HEK293 (cell line): ENCODE measurements at regions not wholly inside any gene's neighbourhood (a gene's known extent, or its start where the extent isn't known, plus 50 kb on each side); places are given as distances from the start of the nearest gene placed in this dataset.

Experiments
- CTCF ChIA-PET: fragments of 350-600 bp; formaldehyde crosslinking; extraction: SDS; loops from one replicate; lab custom pipeline; 2021; ENCODE audit warnings: antibody characterized with exemption; lab: Yijun Ruan, JAX
- POLR2A ChIA-PET: fragments of 300-600 bp; formaldehyde crosslinking; extraction: SDS; loops from one replicate; lab custom pipeline; 2020; ENCODE audit warnings: antibody characterized with exemption, inconsistent platforms; lab: Yijun Ruan, JAX
- H3K27ac ChIP-seq: fragments of 200-500 bp; sonication (Bioruptor generic); 2 replicates; pipeline ENCODE4 v1.5.1; 2014; ENCODE audit warnings: low read depth, low read length, control low read depth, inconsistent platforms; ENCODE audit errors: extremely low read depth
- H3K36me3 ChIP-seq, 2 experiments: fragments of 200-500 bp in 1 of 2; sonication (Bioruptor generic) in 1 of 2; 1 replicate in 1 of 2; 2 replicates in 1 of 2; pipeline ENCODE4 v1.5.1; 2014 to 2017; ENCODE audit warnings: inconsistent platforms in 2 of 2, low read length in 2 of 2; ENCODE audit not compliant: control insufficient read depth in 2 of 2, insufficient read depth in 1 of 2
- H3K4me1 ChIP-seq: fragments of 200-500 bp; sonication (Bioruptor generic); 2 replicates; pipeline ENCODE4 v1.5.1; 2014; ENCODE audit warnings: mild to moderate bottlenecking, low read length, inconsistent platforms; ENCODE audit not compliant: control insufficient read depth, insufficient read depth
- H3K4me3 ChIP-seq: 2 replicates; pipeline ENCODE4 v1.5.1; 2011; ENCODE audit warnings: low read depth, mild to moderate bottlenecking, control low read depth, low read length, moderate library complexity
- H3K9me3 ChIP-seq: fragments of 200-500 bp; sonication (Bioruptor generic); 2 replicates; pipeline ENCODE4 v1.5.1; 2014; ENCODE audit warnings: low read depth, low read length, inconsistent platforms; ENCODE audit not compliant: control insufficient read depth, insufficient read depth
- ATF2 ChIP-seq: fragments of 450-650 bp; formaldehyde crosslinking; IDR thresholded peaks from 2 replicates; pipeline ENCODE4 v1.5.1; 2016; ENCODE audit warnings: missing biosample characterization, missing genetic modification characterization, low read depth
- HIC1 ChIP-seq: fragments of 450-650 bp; formaldehyde crosslinking; IDR thresholded peaks from 2 replicates; pipeline ENCODE4 v1.5.1; 2016; ENCODE audit warnings: missing biosample characterization, missing genetic modification characterization
- KLF17 ChIP-seq: fragments of 450-650 bp; formaldehyde crosslinking; IDR thresholded peaks from 2 replicates; pipeline ENCODE4 v1.5.1; 2016; ENCODE audit warnings: missing biosample characterization, missing genetic modification characterization
- TSHZ1 ChIP-seq: fragments of 450-650 bp; formaldehyde crosslinking; IDR thresholded peaks from 2 replicates; pipeline ENCODE4 v1.5.1; 2016; ENCODE audit warnings: missing biosample characterization, missing genetic modification characterization, borderline replicate concordance
- ZBTB11 ChIP-seq: fragments of 450-650 bp; formaldehyde crosslinking; conservative IDR thresholded peaks from 2 replicates; pipeline ENCODE4 v1.5.1; 2016; ENCODE audit warnings: low read depth, missing biosample characterization, missing genetic modification characterization
- ZBTB21 ChIP-seq: fragments of 450-650 bp; formaldehyde crosslinking; IDR thresholded peaks from 2 replicates; pipeline ENCODE4 v1.5.1; 2017; ENCODE audit warnings: missing biosample characterization, missing genetic modification characterization
- ZBTB48 ChIP-seq: fragments of 450-650 bp; formaldehyde crosslinking; IDR thresholded peaks from 2 replicates; pipeline ENCODE4 v1.5.1; 2016; ENCODE audit warnings: missing biosample characterization, missing genetic modification characterization
- ZNF121 ChIP-seq: fragments of 450-650 bp; formaldehyde crosslinking; IDR thresholded peaks from 2 replicates; pipeline ENCODE4 v1.5.1; 2016; ENCODE audit warnings: missing biosample characterization, missing genetic modification characterization
- ZNF488 ChIP-seq: fragments of 450-650 bp; formaldehyde crosslinking; IDR thresholded peaks from 2 replicates; pipeline ENCODE4 v1.5.1; 2016; ENCODE audit warnings: missing biosample characterization, missing genetic modification characterization
- ZNF510 ChIP-seq: fragments of 450-650 bp; formaldehyde crosslinking; IDR thresholded peaks from 2 replicates; pipeline ENCODE4 v1.5.1; 2018; ENCODE audit warnings: mild to moderate bottlenecking, missing genetic modification characterization, missing biosample characterization; ENCODE audit not compliant: insufficient replicate concordance
- ZNF658 ChIP-seq: fragments of 450-650 bp; formaldehyde crosslinking; IDR thresholded peaks from 2 replicates; pipeline ENCODE4; 2016; ENCODE audit warnings: missing biosample characterization, missing genetic modification characterization
- ZNF660 ChIP-seq: fragments of 450-650 bp; IDR thresholded peaks from 2 replicates; pipeline ENCODE4 v1.5.1; 2018; ENCODE audit warnings: missing biosample characterization, mild to moderate bottlenecking, missing genetic modification characterization
- ZSCAN16 ChIP-seq: fragments of 450-650 bp; formaldehyde crosslinking; IDR thresholded peaks from 2 replicates; pipeline ENCODE4 v1.5.1; 2016; ENCODE audit warnings: missing biosample characterization, missing genetic modification characterization

- Histone ChIP-seq H3K9me3 (no peaks in the 10 kb centered on the region), H3K4me1 (no peaks in the 10 kb centered on the region), H3K36me3 (no peaks in the 10 kb centered on the region), H3K27ac (no peak overlapping the region), H3K4me3 (no peak overlapping the region)
- ChIA-PET POLR2A (no interaction called here), CTCF (interaction anchor here (1.2 kb wide), 1 partner anchor 11 kb away, joined by 5 read pairs; no protein-coding TSS in a partner anchor)
- TF ChIP-seq ZBTB11: no peak
- no peak for TF ChIP-seq ZNF658
- TF ChIP-seq ZNF660: no peak
- TF ChIP-seq ATF2: no peak
- no peak for TF ChIP-seq ZBTB48 (tag by site-specific recombination)
- TF ChIP-seq ZNF121 (tag by site-specific recombination): no peak
- TF ChIP-seq ZNF510 (tag by site-specific recombination): no peak
- no peak for TF ChIP-seq KLF17 (tag by site-specific recombination)
- no peak for TF ChIP-seq HIC1 (tag by site-specific recombination)
- no peak for TF ChIP-seq ZSCAN16 (tag by site-specific recombination)
- TF ChIP-seq ZBTB21: no peak
- TF ChIP-seq TSHZ1: no peak
- no peak for TF ChIP-seq ZNF488 (tag by site-specific recombination)
These were observed 55.5 kb upstream of the ALKAL2 start for GRCh38 chr2:343355-343754.
